ENCODE measurements at regions not wholly inside any gene's neighbourhood (a gene's known extent, or its start where the extent isn't known, plus 50 kb on each side); places are given as distances from the start of the nearest gene placed in this dataset.
"Not testable (repeated sequence)": the region's sequence is repeated elsewhere in the genome, so short reads cannot be mapped to it uniquely, and the experiment has no call there.

DNA sequence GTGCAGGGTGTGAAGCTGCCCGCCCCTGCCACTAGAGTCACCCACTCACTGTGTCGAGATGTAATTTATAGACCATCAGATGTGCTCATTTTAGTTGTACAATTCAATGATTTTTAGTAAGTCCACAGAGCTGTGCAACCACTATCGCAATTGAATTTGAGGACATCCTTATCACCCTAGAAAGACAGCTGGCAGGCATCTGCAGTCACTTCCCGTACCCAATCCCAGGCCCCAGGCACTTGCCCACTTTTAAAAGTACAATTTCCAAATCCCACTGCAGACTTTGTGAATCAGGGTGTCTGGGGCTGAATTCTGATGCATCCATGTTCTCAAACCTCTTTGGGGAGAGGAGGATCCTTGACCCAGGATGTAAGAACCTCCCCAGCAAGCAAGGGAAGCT, 521.3 kb upstream of the SALL3 start:
- no peak for DNase-seq (ENCODE audit: insufficient read length)
- no peak for FAIRE-seq
- TF ChIP-seq POLR2AphosphoS5 (IDR thresholded peaks at IDR 0.05; ENCODE audit: low read depth, low read length) (no peak), POLR2A (IDR thresholded peaks at IDR 0.05; ENCODE audit: low read depth, low read length) (no peak), TAF1 (IDR thresholded peaks at IDR 0.05; ENCODE audit: borderline replicate concordance, low read depth, low read length) (no peak)

DNA sequence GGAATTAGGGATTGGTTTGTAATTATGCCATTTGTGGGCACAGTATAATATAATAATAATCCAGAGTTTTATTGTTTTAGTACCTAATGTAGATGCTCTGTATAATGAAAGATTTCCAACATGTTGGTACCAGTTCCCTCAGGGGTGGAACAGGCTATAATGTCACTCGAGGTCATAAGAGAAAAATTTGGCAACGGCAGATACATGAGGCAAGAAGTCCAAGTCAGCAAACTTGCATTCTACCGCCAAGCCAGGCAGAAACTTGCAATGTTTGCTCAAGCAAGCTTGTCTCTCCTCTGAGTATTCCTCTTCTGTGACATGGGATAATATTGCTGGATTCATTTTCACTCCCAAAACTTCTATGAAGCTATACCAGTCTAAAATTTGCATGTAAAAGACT, 520.0 kb upstream of the SALL3 start:
- TF ChIP-seq POLR2A (IDR thresholded peaks at IDR 0.05; ENCODE audit: low read depth, low read length) (no peak), TAF1 (IDR thresholded peaks at IDR 0.05; ENCODE audit: borderline replicate concordance, low read depth, low read length) (no peak), POLR2AphosphoS5 (IDR thresholded peaks at IDR 0.05; ENCODE audit: low read depth, low read length) (no peak)
- DNase-seq (ENCODE audit: insufficient read length) = no peak
- FAIRE-seq = no peak

DNA sequence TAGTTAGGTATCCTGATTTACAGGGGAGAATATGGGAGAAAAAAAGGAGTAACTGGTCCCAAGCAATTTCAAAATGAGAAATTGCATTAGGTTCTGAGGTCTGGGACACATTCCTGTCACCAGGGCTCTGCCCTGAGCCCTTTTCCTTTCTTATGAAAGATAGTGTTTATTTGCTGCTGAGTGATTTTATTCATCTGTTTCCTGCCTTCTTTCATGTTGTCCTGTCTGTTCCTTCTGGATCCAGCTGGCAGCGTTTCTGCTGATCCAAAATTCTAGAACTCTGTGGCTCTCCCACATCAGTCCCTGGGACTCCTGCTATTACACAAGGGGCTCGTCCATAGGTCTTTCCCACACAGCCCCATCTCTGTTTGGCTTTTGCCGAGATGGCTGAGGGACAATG, 519.1 kb upstream of the SALL3 start:
- no peak for FAIRE-seq
- DNase-seq (ENCODE audit: insufficient read length) = no peak
- TF ChIP-seq POLR2AphosphoS5 (IDR thresholded peaks at IDR 0.05; ENCODE audit: low read depth, low read length) (no peak), POLR2A (IDR thresholded peaks at IDR 0.05; ENCODE audit: low read depth, low read length) (no peak), TAF1 (IDR thresholded peaks at IDR 0.05; ENCODE audit: borderline replicate concordance, low read depth, low read length) (no peak)

DNA sequence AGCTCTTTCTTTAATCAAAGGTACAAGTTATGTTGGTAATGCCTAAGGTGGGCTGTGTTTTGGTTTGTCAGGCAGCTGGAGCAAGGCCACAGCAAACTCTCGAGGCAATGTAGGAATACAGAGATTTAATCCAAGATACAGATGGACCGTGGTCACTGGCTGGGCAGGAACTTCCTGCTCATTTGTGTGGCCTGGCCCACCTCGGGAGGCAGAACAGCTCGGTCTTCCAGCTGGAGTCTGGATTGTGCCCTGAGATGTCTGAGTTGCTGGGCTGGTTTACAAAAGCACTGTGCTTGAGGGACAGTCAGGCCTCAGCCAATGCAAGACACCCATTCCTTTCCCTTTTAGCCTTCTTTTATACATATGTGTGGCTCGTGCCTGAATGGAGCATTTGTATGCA, 506.1 kb upstream of the SALL3 start:
- TF ChIP-seq POLR2AphosphoS5 (IDR thresholded peaks at IDR 0.05; ENCODE audit: low read depth, low read length) = no peak
- TF ChIP-seq TAF1 (IDR thresholded peaks at IDR 0.05; ENCODE audit: borderline replicate concordance, low read depth, low read length) = no peak
- TF ChIP-seq POLR2A (IDR thresholded peaks at IDR 0.05; ENCODE audit: low read depth, low read length) = no peak
- DNase-seq (ENCODE audit: insufficient read length) = no peak
- FAIRE-seq = no peak

DNA sequence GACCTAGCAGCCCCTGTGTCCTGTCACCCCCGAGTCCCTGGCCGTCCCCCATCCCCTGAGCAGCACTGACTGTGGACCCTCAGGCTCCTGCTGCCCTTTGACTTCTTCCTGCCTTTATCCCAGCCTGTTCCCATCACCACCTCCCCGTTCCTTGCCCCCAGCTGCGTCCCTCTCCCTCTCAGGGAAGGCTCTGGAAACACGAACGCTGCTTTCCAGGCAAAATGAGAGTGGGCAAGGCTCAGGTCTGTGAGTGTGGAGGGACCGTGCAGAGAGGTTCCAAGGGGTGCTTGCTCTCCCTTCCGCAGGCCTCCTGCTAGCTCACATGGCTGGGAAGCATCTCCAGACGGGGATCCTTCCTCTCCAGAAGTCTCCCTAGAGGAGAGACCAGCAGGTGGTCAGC, 501.8 kb upstream of the SALL3 start:
- DNase-seq (ENCODE audit: insufficient read length) = no peak
- no peak for FAIRE-seq
- no peak for TF ChIP-seq TAF1 (IDR thresholded peaks at IDR 0.05; ENCODE audit: borderline replicate concordance, low read depth, low read length)
- no peak for TF ChIP-seq POLR2A (IDR thresholded peaks at IDR 0.05; ENCODE audit: low read depth, low read length)
- no peak for TF ChIP-seq POLR2AphosphoS5 (IDR thresholded peaks at IDR 0.05; ENCODE audit: low read depth, low read length)

DNA sequence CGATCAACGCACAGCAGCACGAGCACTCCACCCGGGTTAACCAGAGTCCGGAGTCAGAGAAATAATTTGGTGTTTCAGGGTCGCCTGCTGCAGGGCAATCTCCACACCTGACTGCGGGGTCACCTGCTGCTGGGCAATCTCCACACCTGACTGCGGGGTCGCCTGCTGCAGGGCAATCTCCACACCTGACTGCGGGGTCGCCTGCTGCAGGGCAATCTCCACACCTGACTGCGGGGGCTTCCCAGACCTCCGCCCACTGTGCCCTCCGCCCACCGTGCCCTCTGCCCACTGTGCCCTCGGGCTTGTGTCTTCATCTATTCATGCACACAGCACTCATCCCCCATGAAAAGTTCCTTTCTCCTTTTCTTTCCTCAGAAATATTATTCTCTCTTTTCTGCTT, 500.2 kb upstream of the SALL3 start:
- TF ChIP-seq POLR2AphosphoS5 (IDR thresholded peaks at IDR 0.05; ENCODE audit: low read depth, low read length) (no peak), POLR2A (IDR thresholded peaks at IDR 0.05; ENCODE audit: low read depth, low read length) (no peak), TAF1 (IDR thresholded peaks at IDR 0.05; ENCODE audit: borderline replicate concordance, low read depth, low read length) (no peak)
- FAIRE-seq (no peak), DNase-seq (ENCODE audit: insufficient read length) (no peak)

DNA sequence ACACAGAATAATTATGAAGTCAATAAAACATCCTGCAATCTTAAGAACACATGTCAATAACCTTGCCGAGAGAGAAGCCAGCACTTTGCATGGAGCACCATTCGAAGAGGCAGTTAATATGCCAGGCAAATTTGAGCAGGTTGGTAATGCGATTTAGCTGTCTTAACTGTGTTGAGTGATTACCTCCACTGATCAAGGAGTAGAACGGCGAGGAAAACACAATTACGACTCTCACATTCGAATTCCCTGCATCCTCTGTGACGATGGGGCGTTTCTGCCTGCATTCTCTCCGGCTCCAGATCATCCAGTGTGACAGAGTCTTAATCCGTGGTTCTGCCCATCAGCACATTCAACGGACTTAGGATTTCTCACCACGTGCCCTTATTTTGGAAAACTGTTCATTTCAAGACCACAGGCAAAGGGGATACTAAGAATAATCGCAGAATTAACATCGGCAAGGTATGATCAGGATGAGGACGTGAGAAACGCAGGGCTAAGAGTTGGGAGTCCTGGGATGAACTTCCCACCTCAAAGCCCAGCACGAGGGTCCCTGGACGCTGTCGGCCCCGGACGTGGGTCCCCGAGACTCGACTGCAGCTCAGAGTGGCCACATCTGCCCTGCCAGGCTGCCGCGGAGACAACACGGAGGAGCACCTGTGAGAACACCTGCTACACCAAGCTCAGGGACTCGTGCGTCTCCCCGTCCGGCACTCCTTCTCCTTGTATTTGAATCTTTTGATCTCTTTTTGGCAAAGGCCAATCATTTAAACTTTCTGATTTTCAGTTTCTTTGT, 499.2 kb upstream of the SALL3 start:
- TF ChIP-seq POLR2AphosphoS5 (IDR thresholded peaks at IDR 0.05; ENCODE audit: low read depth, low read length) (no peak), POLR2A (IDR thresholded peaks at IDR 0.05; ENCODE audit: low read depth, low read length) (no peak), TAF1 (IDR thresholded peaks at IDR 0.05; ENCODE audit: borderline replicate concordance, low read depth, low read length) (no peak)
- no peak for FAIRE-seq

DNA sequence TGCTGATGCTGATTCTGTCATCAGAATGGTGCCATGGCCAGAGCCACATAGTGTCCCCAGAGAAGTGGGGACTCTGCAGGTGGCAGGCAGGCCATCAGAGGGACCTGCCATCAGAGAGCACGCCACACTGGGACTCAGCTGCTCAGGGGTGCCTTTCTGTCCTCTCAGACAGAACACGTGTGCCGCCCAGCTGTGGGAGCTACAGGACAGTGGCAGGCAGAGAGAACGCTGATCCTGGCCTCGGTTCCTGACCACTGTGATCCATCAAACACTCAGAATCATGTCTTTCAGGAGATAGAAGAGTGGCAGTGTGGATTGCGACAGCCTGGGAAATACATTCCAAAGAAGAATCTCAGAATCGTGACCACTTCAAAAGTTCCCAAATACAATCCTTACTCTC, 497.2 kb upstream of the SALL3 start:
- no peak for TF ChIP-seq TAF1 (IDR thresholded peaks at IDR 0.05; ENCODE audit: borderline replicate concordance, low read depth, low read length)
- no peak for TF ChIP-seq POLR2AphosphoS5 (IDR thresholded peaks at IDR 0.05; ENCODE audit: low read depth, low read length)
- no peak for TF ChIP-seq POLR2A (IDR thresholded peaks at IDR 0.05; ENCODE audit: low read depth, low read length)
- FAIRE-seq (no peak), DNase-seq (ENCODE audit: insufficient read length) (no peak)

More for the DNA sequence above, 499.2 kb upstream of the SALL3 start:
- no peak for DNase-seq (ENCODE audit: insufficient read length)

DNA sequence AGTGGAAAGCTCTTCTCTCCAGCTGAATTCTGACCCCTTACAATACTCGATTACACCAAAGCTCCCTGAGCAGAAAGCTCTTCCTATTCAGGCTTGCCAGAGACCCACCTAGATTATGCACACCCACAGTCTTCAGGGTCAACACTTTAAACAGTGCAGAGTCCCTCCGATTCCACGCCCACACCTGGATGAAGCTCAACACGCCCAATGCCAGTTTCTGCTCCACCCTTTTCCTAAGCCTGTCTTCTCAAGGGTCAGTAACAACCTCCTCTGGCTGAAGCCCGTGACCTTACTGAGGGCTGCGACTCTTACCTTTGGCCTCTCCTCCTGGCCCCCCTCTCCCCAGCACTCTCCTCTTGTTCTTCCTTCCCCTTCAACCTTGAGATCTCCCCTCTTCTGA, 492.0 kb upstream of the SALL3 start:
- TF ChIP-seq POLR2A (IDR thresholded peaks at IDR 0.05; ENCODE audit: low read depth, low read length) = no peak
- no peak for TF ChIP-seq TAF1 (IDR thresholded peaks at IDR 0.05; ENCODE audit: borderline replicate concordance, low read depth, low read length)
- no peak for TF ChIP-seq POLR2AphosphoS5 (IDR thresholded peaks at IDR 0.05; ENCODE audit: low read depth, low read length)
- FAIRE-seq (no peak), DNase-seq (ENCODE audit: insufficient read length) (no peak)

DNA sequence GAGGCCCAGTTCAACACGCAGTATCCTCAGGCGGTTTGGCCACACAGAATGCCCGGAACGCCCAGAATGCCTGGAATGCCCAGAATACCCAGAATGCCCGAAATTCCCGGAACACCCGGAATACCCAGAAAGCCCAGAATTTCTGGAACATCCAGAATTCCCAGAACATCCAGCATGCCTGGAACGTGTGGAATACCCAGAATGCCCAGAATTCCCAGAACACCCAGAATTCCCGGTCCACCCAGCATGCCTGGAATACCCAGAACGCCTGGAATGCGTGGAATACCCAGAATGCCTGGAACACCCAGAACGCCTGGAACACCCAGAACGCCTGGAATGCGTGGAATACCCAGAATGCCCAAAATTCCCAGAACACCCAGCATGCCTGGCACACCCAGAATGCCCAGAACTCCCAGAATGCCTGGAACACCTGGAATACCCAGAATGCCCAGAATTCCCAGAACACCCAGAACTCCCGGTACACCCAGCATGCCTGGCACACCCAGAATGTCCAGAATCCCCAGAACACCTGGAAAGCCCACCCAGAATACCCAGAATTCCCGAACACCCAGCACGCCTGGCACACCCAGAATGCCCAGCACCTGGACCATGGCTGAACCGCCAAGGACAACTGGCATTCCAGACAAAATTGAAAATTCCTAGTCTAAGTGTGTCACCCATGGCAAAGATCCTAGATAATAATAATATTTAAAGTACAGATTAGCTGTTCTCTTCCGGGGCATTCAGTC, 487.4 kb upstream of the SALL3 start:
- TF ChIP-seq POLR2A (IDR thresholded peaks at IDR 0.05; ENCODE audit: low read depth, low read length) (no peak), POLR2AphosphoS5 (IDR thresholded peaks at IDR 0.05; ENCODE audit: low read depth, low read length) (no peak), TAF1 (IDR thresholded peaks at IDR 0.05; ENCODE audit: borderline replicate concordance, low read depth, low read length) (no peak)
- FAIRE-seq = no peak

DNA sequence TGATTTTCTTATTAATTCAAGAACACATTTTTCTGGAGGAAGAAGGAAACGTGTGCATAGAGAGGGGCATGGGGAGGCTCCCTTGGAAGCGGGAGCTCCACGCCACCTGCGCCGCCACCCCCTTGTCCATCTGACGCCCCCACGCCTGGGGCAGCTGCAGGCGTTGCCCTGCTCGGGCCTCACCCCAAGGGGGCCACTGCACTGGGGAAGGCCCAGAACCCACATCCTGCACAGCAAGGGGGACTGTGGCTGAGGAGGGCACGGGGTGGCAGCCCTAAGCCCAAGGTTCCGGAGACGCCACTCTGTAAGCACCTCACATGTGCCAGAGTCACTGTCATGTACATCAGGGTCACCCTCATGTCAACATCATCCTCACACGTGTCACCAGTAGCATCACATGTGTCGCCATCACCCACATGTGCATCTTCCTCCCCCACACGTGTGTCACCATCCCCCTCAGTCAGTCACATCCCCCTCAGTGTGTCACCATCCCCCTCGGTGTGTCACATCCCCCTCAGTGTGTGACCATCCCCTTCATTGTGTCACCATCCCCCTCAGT, 486.7 kb upstream of the SALL3 start:
- TF ChIP-seq POLR2A (IDR thresholded peaks at IDR 0.05; ENCODE audit: low read depth, low read length) = no peak
- TF ChIP-seq TAF1 (IDR thresholded peaks at IDR 0.05; ENCODE audit: borderline replicate concordance, low read depth, low read length) = no peak
- TF ChIP-seq POLR2AphosphoS5 (IDR thresholded peaks at IDR 0.05; ENCODE audit: low read depth, low read length) = no peak
- FAIRE-seq (no peak), DNase-seq (ENCODE audit: insufficient read length) (no peak)

More for the DNA sequence above, 487.4 kb upstream of the SALL3 start:
- DNase-seq (ENCODE audit: insufficient read length) = no peak

DNA sequence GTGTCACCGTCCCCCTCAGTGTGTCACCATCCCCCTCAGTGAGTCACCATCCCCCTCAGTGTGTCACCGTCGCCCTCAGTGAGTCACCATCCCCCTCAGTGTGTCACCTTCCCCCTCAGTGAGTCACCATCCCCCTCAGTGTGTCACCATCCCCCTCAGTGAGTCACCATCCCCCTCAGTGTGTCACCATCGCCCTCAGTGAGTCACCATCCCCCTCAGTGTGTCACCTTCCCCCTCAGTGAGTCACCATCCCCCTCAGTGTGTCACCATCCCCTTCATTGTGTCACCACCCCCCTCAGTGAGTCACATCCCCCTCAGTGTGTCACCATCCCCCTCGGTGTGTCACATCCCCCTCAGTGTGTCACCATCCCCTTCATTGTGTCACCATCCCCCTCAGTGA, 486.1 kb upstream of the SALL3 start:
- FAIRE-seq; DNase-seq (ENCODE audit: insufficient read length): not testable (repeated sequence)

All from GM12892 (cell line).